Stimulated activated CD8-positive, alpha-beta memory T cell treated with anti-CD3 and anti-CD28 coated beads, Interleukin-7, amount 100 ng/mL, for 48 hours (primary cell): ENCODE measurements at regions not wholly inside any gene's neighbourhood (a gene's known extent, or its start where the extent isn't known, plus 50 kb on each side); places are given as distances from the start of the nearest gene placed in this dataset.
A peak's percentile ranks its signal among the peaks of the same experiment; 100 is the strongest.
"Not testable (repeated sequence)": the region's sequence is repeated elsewhere in the genome, so short reads cannot be mapped to it uniquely, and the experiment has no call there.

Experiments
- DNase-seq, 2 donors: peaks; one replicate each; pipeline ENCODE4 v3.0.0-alpha.2; 2020; ENCODE audit warnings: low read depth in 1 of 2; ENCODE audit errors: extremely low read depth in 1 of 2

DNA sequence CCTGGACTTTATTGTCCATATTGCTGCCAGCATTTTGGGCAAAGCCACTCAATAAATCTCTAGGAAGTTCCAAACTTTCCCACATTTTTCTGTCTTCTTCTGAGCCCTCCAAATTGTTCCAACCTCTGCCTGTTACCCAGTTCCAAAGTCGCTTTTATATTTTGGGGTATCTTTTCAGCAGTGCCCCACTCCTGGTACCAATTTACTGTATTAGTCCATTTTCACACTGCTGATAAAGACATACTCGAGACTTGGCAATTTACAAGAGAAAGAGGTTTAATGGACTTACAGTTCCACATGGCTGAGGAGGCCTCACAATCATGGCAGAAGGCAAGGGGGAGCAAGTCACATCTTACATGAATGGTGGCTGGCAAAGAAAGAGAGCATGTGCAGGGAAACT is 53.4 kb downstream of the AHSP start:
- DNase-seq = not testable (repeated sequence)

- not testable (repeated sequence) for DNase-seq
Measured at GRCh38 chr16:31601737-31602384, 74.2 kb downstream of the AHSP start.

DNA sequence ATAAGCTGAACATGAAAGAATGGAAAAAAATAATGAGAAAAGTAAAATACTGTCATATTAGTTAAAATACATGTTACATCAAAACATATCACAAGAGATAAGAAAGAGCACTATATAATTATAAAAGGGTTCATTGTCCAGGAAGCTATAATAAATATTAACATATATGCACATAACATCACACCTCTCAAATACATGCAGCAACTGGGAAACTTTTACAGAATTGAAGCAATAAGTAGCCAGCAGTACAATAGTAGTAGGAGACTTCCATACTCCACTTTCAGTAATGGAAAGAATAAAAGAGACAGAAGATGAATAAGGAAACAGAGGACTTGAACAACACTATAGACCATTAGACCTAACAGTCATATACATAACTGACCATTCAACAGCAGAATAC is 90.4 kb downstream of the AHSP start:
- DNase-seq = no peak

DNA sequence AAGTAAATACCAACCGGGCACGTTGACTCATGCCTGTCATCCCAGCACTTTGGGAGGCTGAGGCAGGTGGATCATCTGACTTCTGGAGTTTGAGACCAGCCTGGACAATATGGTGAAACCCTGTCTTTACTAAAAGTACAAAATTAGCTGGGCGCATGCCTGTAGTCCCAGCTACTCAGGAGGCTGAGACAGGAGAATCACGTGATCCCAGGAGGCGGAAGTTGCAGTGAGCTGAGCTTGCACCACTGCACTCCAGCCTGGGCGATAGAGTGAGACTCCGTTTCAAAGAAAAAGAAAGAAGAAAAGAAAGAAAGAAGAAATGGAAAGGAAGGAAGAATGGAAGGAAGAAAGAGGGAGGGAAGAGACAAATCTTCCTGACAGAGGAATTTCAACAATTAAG is 108.7 kb downstream of the AHSP start:
- no peak for DNase-seq

GRCh38 chr16:31641279-31641678 is 113.6 kb downstream of the AHSP start:
- no peak for DNase-seq

DNA sequence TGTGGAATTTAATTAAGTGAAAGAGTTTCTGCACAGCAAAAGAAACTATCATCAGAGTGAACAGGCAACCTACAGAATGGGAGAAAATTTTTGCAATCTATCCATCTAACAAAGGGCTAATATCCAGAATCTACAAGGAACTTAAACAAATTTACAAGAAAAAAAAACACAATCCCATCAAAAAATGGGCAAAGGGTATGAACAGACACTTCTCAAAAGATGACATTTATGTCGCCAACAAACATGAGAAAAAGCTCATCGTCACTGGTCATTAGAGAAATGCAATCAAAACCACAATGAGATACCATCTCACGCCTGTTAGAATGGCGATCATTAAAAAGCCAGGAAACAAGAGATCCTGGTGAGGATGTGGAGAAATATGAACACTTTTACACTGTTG is 128.0 kb downstream of the AHSP start:
- DNase-seq = not testable (repeated sequence)

- no peak for DNase-seq
Measured at GRCh38 chr16:31664683-31665482, 137.2 kb downstream of the AHSP start.

- no peak for DNase-seq
Measured at GRCh38 chr16:31674686-31675085, 147.0 kb downstream of the AHSP start.

GRCh38 chr16:31676731-31677130 is 149.0 kb downstream of the AHSP start:
- no peak for DNase-seq

- DNase-seq = no peak
Measured at GRCh38 chr16:31678649-31679325, 151.1 kb downstream of the AHSP start.

DNA sequence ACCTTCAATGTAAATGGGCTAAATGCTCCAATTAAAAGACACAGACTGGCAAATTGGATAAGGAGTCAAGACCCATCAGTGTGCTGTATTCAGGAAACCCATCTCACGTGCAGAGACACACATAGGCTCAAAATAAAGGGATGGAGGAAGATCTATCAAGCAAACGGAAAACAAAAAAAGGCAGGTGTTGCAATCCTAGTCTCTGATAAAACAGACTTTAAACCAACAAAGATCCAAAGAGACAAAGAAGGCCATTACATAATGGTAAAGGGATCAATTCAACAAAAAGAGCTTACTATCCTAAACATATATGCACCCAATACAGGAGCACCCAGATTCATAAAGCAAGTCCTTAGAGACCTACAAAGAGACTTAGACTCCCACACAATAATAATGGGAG is 161.6 kb downstream of the AHSP start:
- DNase-seq = not testable (repeated sequence)

DNA sequence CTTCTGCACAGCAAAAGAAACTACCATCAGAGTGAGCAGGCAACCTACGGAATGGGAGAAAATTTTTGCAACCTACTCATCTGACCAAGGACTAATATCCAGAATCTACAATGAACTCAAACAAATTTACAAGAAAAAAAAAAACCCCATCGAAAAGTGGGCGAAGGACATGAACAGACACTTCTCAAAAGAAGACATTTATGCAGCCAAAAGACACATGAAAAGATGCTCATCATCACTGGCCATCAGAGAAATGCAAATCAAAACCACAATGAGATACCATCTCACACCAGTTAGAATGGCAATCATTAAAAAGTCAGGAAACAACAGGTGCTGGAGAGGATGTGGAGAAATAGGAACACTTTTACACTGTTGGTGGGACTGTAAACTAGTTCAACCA is 164.6 kb downstream of the AHSP start:
- DNase-seq = not testable (repeated sequence)

- DNase-seq = no peak
Measured at GRCh38 chr16:31693733-31694132, 166.0 kb downstream of the AHSP start.

- no peak for DNase-seq
Measured at GRCh38 chr16:31694461-31694860, 166.8 kb downstream of the AHSP start.

DNA sequence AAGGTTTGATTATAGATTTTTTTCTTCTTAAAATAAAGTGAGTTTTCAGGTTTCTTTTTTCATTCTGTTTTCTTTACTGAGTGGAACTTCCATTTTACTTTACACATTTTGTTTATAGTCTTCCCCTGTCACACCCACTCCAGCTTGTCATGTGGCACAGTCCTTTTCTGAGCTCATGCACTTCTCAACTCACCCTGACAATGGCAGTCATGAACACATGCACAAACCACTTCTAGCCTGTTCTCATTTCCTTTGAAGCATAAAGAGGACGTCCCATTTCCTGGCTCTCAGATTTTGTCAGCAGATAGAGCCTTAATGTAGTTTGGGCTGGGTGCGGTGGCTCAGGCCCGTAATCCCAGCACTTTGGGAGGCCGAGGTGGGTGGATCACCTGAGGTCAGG is 168.0 kb downstream of the AHSP start:
- no peak for DNase-seq

- no peak for DNase-seq
Measured at GRCh38 chr16:31696968-31697743, 169.5 kb downstream of the AHSP start.

GRCh38 chr16:31697744-31698125 is 170.0 kb downstream of the AHSP start:
- no peak for DNase-seq

DNA sequence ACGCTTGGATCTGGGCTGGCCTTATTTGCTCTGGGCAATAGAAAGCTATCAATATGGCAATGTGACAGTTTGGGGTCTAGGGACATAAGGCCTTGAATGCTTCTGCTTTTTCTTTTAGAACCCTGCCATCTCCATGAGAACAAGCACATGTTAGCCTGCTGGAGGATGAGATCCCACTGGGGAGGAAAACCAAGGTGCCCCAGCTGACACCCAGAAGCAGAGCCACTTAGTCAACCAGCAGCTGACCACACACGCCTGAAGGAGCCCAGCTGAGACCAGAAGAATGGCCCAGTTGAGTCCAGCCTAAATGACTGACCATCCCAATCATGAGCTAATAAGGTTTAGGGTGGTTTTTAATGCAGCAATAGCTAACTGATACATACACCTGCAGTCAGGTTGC is 171.2 kb downstream of the AHSP start:
- DNase-seq = no peak

DNA sequence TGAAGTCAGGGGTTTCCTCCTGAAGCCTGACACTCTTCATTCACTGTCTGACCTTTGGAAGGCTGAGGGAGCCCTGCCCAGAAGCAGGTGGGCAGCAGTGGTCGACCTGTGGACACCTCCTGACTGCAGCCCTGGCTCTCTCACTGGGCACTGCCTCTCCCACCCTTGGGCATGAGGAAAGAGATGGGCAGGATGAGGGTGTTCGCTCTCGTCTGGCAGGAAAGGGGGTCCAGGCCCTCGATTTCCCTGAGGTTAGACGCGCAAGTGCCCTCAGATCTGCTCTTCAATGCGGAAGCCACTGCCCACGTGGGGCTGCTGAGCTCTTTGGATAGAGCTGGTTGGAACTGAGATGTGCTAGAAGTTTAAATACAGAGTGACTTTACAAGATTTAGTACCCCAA is 171.9 kb downstream of the AHSP start:
- no peak for DNase-seq

- peak in 1 of 2 donors; percentile 85 for DNase-seq
Measured at GRCh38 chr16:31700200-31700529, 172.5 kb downstream of the AHSP start.
